ENCODE measurements at regions not wholly inside any gene's neighbourhood (a gene's known extent, or its start where the extent isn't known, plus 50 kb on each side); places are given as distances from the start of the nearest gene placed in this dataset.
"Not testable (repeated sequence)": the region's sequence is repeated elsewhere in the genome, so short reads cannot be mapped to it uniquely, and the experiment has no call there.

GRCh38 chr3:182330646-182331045 is 462.7 kb upstream of the ATP11B start:
- Histone ChIP-seq H3K36me3 (ENCODE audit: control insufficient read depth, insufficient read depth, low read length) (no peaks in the 10 kb centered on the region), H3K4me1 (ENCODE audit: control insufficient read depth, insufficient read depth, low read length) (peaks cover 13% of the 10 kb centered on the region), H3K9me3 (ENCODE audit: control insufficient read depth, insufficient read depth, low read length) (no peaks in the 10 kb centered on the region), H3K27me3 (ENCODE audit: control insufficient read depth, insufficient read depth, low read length) (no peaks in the 10 kb centered on the region), H3K9ac (ENCODE audit: low read depth, low read length) (no peak overlapping the region), H3K4me3 (ENCODE audit: low read depth, low read length) (no peak overlapping the region)

- Histone ChIP-seq H3K4me3 (ENCODE audit: low read depth, low read length) (no peak overlapping the region), H3K9ac (ENCODE audit: low read depth, low read length) (no peak overlapping the region), H3K36me3 (ENCODE audit: control insufficient read depth, insufficient read depth, low read length) (no peaks in the 10 kb centered on the region), H3K27me3 (ENCODE audit: control insufficient read depth, insufficient read depth, low read length) (no peaks in the 10 kb centered on the region), H3K9me3 (ENCODE audit: control insufficient read depth, insufficient read depth, low read length) (no peaks in the 10 kb centered on the region), H3K4me1 (ENCODE audit: control insufficient read depth, insufficient read depth, low read length) (peaks cover 13% of the 10 kb centered on the region)
These were observed 462.0 kb upstream of the ATP11B start for GRCh38 chr3:182331341-182331740.

GRCh38 chr3:182342252-182342651 is 451.1 kb upstream of the ATP11B start:
- no peaks in the 10 kb centered on the region for H3K36me3 ChIP-seq (ENCODE audit: control insufficient read depth, insufficient read depth, low read length)
- H3K9me3 ChIP-seq (ENCODE audit: control insufficient read depth, insufficient read depth, low read length) = no peaks in the 10 kb centered on the region
- H3K9ac ChIP-seq (ENCODE audit: low read depth, low read length) = no peak overlapping the region
- H3K4me3 ChIP-seq (ENCODE audit: low read depth, low read length) = no peak overlapping the region
- H3K4me1 ChIP-seq (ENCODE audit: control insufficient read depth, insufficient read depth, low read length) = no peaks in the 10 kb centered on the region
- H3K27me3 ChIP-seq (ENCODE audit: control insufficient read depth, insufficient read depth, low read length) = no peaks in the 10 kb centered on the region

GRCh38 chr3:182344026-182344425 is 449.3 kb upstream of the ATP11B start:
- H3K9me3 ChIP-seq (ENCODE audit: control insufficient read depth, insufficient read depth, low read length); H3K36me3 ChIP-seq (ENCODE audit: control insufficient read depth, insufficient read depth, low read length); H3K9ac ChIP-seq (ENCODE audit: low read depth, low read length); H3K27me3 ChIP-seq (ENCODE audit: control insufficient read depth, insufficient read depth, low read length); H3K4me3 ChIP-seq (ENCODE audit: low read depth, low read length); H3K4me1 ChIP-seq (ENCODE audit: control insufficient read depth, insufficient read depth, low read length): not testable (repeated sequence)

GRCh38 chr3:182349051-182349450 is 444.3 kb upstream of the ATP11B start:
- Histone ChIP-seq H3K9ac (ENCODE audit: low read depth, low read length) (no peak overlapping the region), H3K4me3 (ENCODE audit: low read depth, low read length) (no peak overlapping the region), H3K4me1 (ENCODE audit: control insufficient read depth, insufficient read depth, low read length) (no peaks in the 10 kb centered on the region), H3K36me3 (ENCODE audit: control insufficient read depth, insufficient read depth, low read length) (no peaks in the 10 kb centered on the region), H3K27me3 (ENCODE audit: control insufficient read depth, insufficient read depth, low read length) (no peaks in the 10 kb centered on the region), H3K9me3 (ENCODE audit: control insufficient read depth, insufficient read depth, low read length) (no peaks in the 10 kb centered on the region)

- Histone ChIP-seq H3K4me3 (ENCODE audit: low read depth, low read length) (no peak overlapping the region), H3K36me3 (ENCODE audit: control insufficient read depth, insufficient read depth, low read length) (no peaks in the 10 kb centered on the region), H3K27me3 (ENCODE audit: control insufficient read depth, insufficient read depth, low read length) (no peaks in the 10 kb centered on the region), H3K9me3 (ENCODE audit: control insufficient read depth, insufficient read depth, low read length) (no peaks in the 10 kb centered on the region), H3K4me1 (ENCODE audit: control insufficient read depth, insufficient read depth, low read length) (no peaks in the 10 kb centered on the region), H3K9ac (ENCODE audit: low read depth, low read length) (no peak overlapping the region)
These were observed 443.3 kb upstream of the ATP11B start for GRCh38 chr3:182349951-182350517.

- peaks cover 3% of the 10 kb centered on the region for H3K4me1 ChIP-seq (ENCODE audit: control insufficient read depth, insufficient read depth, low read length)
- no peak overlapping the region for H3K4me3 ChIP-seq (ENCODE audit: low read depth, low read length)
- H3K27me3 ChIP-seq (ENCODE audit: control insufficient read depth, insufficient read depth, low read length) = no peaks in the 10 kb centered on the region
- H3K9ac ChIP-seq (ENCODE audit: low read depth, low read length) = no peak overlapping the region
- no peaks in the 10 kb centered on the region for H3K36me3 ChIP-seq (ENCODE audit: control insufficient read depth, insufficient read depth, low read length)
- no peaks in the 10 kb centered on the region for H3K9me3 ChIP-seq (ENCODE audit: control insufficient read depth, insufficient read depth, low read length)
These were observed 435.4 kb upstream of the ATP11B start for GRCh38 chr3:182357928-182358327.

GRCh38 chr3:182364323-182364722 is 429.0 kb upstream of the ATP11B start:
- H3K9me3 ChIP-seq (ENCODE audit: control insufficient read depth, insufficient read depth, low read length) = no peaks in the 10 kb centered on the region
- H3K4me3 ChIP-seq (ENCODE audit: low read depth, low read length) = no peak overlapping the region
- H3K4me1 ChIP-seq (ENCODE audit: control insufficient read depth, insufficient read depth, low read length) = no peaks in the 10 kb centered on the region
- no peaks in the 10 kb centered on the region for H3K36me3 ChIP-seq (ENCODE audit: control insufficient read depth, insufficient read depth, low read length)
- no peaks in the 10 kb centered on the region for H3K27me3 ChIP-seq (ENCODE audit: control insufficient read depth, insufficient read depth, low read length)
- no peak overlapping the region for H3K9ac ChIP-seq (ENCODE audit: low read depth, low read length)

- no peak overlapping the region for H3K9ac ChIP-seq (ENCODE audit: low read depth, low read length)
- H3K36me3 ChIP-seq (ENCODE audit: control insufficient read depth, insufficient read depth, low read length) = no peaks in the 10 kb centered on the region
- H3K4me1 ChIP-seq (ENCODE audit: control insufficient read depth, insufficient read depth, low read length) = no peaks in the 10 kb centered on the region
- no peaks in the 10 kb centered on the region for H3K27me3 ChIP-seq (ENCODE audit: control insufficient read depth, insufficient read depth, low read length)
- no peaks in the 10 kb centered on the region for H3K9me3 ChIP-seq (ENCODE audit: control insufficient read depth, insufficient read depth, low read length)
- no peak overlapping the region for H3K4me3 ChIP-seq (ENCODE audit: low read depth, low read length)
These were observed 428.3 kb upstream of the ATP11B start for GRCh38 chr3:182364723-182365650.

- Histone ChIP-seq H3K4me3 (ENCODE audit: low read depth, low read length) (no peak overlapping the region), H3K9me3 (ENCODE audit: control insufficient read depth, insufficient read depth, low read length) (no peaks in the 10 kb centered on the region), H3K36me3 (ENCODE audit: control insufficient read depth, insufficient read depth, low read length) (no peaks in the 10 kb centered on the region), H3K27me3 (ENCODE audit: control insufficient read depth, insufficient read depth, low read length) (no peaks in the 10 kb centered on the region), H3K4me1 (ENCODE audit: control insufficient read depth, insufficient read depth, low read length) (no peaks in the 10 kb centered on the region), H3K9ac (ENCODE audit: low read depth, low read length) (no peak overlapping the region)
These were observed 426.6 kb upstream of the ATP11B start for GRCh38 chr3:182366746-182367145.

GRCh38 chr3:182369861-182370260 is 423.4 kb upstream of the ATP11B start:
- H3K36me3 ChIP-seq (ENCODE audit: control insufficient read depth, insufficient read depth, low read length) = no peaks in the 10 kb centered on the region
- H3K4me1 ChIP-seq (ENCODE audit: control insufficient read depth, insufficient read depth, low read length) = no peaks in the 10 kb centered on the region
- no peak overlapping the region for H3K9ac ChIP-seq (ENCODE audit: low read depth, low read length)
- no peaks in the 10 kb centered on the region for H3K27me3 ChIP-seq (ENCODE audit: control insufficient read depth, insufficient read depth, low read length)
- no peaks in the 10 kb centered on the region for H3K9me3 ChIP-seq (ENCODE audit: control insufficient read depth, insufficient read depth, low read length)
- no peak overlapping the region for H3K4me3 ChIP-seq (ENCODE audit: low read depth, low read length)

GRCh38 chr3:182370949-182371348 is 422.4 kb upstream of the ATP11B start:
- Histone ChIP-seq H3K4me3 (ENCODE audit: low read depth, low read length) (no peak overlapping the region), H3K36me3 (ENCODE audit: control insufficient read depth, insufficient read depth, low read length) (no peaks in the 10 kb centered on the region), H3K4me1 (ENCODE audit: control insufficient read depth, insufficient read depth, low read length) (no peaks in the 10 kb centered on the region), H3K9me3 (ENCODE audit: control insufficient read depth, insufficient read depth, low read length) (no peaks in the 10 kb centered on the region), H3K9ac (ENCODE audit: low read depth, low read length) (no peak overlapping the region), H3K27me3 (ENCODE audit: control insufficient read depth, insufficient read depth, low read length) (no peaks in the 10 kb centered on the region)
